GM19397 (cell line): ENCODE measurements at regions not wholly inside any gene's neighbourhood (a gene's known extent, or its start where the extent isn't known, plus 50 kb on each side); places are given as distances from the start of the nearest gene placed in this dataset.

ENCODE experiments used
- ATAC-seq: cut with Tn5 transposase; IDR thresholded peaks from one replicate; pipeline ENCODE4 v1.9.1; 2021; ENCODE audit warnings: mild to moderate bottlenecking, moderate library complexity; ENCODE audit not compliant: unreplicated experiment

DNA sequence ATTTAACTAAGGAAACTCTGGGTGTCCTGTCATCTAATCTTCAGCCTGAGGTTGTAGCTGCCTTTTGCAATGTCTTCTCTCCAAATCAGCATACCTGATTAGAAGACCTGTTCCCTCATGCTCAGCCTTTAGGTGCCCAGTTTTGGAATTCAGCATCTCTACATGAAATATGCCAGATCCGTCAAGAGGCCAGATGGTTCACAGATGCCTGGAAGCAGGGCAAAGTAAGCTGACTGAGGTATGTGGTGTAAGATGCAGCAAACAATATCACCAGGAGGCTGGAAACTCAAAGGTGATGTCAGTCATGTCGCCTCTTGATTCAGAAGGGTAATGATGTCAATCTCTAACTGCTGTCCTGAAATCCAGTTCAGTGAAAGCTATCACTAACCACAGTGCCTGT is 324.4 kb downstream of the PRELID2 start:
- ATAC-seq = no peak

DNA sequence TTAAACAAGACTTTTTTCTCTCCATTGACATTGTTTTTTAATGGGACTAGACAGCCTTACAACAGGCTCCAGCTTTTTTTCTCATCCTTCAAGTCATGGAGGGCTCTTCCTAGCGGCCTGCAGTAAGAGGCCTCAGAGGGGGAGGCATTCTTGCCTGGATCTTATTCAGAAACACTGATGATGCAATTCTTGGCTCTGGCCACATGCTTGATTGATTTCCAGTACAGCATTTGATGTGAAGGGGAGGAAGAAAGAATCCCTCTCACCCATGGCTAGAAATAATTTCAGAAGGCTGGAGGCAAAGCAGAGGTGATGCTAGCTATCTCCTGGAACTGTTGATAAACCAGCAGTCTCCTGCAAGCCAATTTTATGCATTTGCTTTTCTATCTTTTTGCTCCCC is 324.8 kb downstream of the PRELID2 start:
- ATAC-seq = no peak

DNA sequence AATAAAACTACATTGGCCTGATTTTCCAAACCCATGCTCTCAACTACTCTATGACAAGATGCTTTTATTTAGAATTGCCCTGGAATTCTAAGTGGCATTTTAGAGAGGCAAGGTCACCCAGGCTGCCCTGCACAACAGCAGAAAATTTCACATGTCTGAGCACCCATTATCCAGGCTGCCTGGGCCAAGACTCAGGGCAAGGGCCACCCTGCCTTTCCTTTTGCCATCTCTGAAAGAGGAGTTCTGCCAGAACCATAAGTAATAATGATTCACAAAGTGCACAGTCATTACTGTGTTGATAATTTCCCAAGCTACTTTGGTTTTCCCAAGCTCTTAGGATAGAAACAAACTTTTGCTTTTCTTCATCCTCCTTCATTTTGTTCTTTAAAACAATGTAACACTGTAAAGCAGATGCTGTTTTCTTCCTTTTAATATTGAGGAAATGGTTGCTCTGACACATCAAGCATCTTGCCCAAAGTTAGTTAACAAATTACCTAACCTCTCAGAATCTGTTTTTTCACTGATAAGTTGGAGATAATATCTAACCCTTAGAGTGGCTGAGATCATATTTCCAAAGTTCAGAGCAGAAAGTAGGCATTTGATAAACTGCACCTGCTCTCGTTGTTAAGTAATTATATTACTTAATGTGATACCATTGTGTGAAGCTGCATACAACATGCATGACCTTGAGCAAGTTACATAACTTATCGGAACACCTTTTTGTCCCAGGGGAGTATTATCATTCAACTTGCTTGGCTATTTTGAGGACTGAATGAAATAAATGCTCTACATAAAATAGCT is 325.6 kb downstream of the PRELID2 start:
- no peak for ATAC-seq

DNA sequence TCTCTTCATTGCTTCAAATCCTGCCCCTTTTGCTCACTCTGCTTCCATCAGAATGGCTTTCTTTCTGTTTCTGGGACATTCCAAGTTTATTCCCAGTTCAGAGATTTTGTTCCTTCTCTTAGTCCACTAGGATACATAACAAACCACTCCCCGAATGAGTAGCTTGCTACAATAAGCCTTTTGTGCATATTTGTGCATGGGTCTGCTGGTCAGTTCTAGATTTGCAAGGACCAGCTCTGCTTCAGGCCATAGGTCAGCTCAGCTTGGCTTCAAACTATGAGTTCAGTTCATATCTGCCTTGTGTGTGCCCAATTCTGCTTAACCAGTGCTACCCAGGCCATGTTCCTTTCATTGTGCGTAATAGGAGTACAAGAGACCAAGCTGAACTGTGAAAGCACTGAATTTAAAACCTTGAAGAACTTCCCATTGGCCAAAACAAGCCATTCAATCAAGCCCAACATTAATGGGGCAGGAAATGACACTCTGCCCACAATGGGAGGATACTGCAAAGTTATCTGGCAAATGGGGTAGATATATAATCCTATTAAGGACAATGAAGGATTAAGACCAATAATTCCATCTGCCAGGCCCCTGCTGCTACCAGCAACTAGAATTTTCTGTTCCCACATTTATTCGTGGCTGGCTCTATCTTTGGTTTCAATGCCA is 328.8 kb downstream of the PRELID2 start:
- ATAC-seq = no peak

DNA sequence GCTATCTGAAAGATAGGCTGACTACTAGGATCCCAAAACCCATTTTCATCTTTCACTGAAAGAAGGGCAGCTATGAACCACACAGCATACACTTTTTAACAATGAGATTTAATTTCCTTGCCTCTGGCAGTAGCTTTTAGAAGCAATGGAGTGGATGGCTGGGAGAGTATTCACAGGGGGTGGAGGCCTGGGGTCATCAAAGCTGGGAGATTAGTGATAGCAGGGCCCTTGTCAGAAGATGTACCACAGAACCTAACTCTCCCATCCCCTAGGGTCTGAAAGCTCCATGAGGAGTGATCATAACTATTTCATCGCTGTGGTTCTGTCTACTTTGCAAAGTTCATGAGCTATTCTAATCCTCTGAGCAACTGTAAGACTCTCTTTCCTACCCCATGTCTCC is 332.2 kb downstream of the PRELID2 start:
- ATAC-seq = no peak

DNA sequence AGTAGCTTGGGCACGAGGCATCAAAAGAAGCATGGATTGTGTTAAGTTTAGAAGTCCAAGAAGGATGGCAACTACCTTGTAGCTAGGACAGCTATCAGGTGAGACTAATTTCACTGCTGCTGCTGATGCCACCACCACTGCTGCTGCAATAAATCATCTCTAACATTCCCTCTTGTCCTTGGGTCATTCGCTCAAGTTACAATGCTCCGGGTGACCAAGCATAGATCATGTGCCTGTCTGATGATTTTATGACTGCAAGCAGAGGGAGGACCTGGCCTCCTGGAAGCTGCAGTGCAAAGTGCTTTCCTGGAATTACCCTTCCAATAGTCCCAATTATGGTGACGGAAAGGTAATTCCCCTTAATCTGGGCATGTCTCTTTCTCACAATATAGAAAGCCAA is 334.4 kb downstream of the PRELID2 start:
- ATAC-seq = no peak

DNA sequence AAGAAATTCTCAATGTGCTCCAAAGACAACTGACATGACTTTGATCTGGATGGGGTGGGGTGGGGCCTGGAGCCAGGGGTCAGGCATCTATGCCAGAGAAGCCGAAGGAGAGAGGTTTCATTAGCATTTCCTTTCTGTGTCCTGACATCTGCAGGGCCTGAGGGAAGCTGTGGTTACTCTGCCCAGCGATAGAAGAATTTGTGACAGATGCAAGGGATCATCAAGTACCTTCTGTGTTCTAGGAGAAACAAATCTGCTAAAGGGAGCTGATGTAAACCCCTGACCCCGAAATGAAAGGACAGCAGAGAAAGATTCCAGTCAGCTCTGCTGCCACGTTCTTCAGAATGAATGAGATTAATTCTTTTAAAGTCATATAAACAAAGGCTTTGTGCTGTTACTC is 335.7 kb downstream of the PRELID2 start:
- no peak for ATAC-seq

DNA sequence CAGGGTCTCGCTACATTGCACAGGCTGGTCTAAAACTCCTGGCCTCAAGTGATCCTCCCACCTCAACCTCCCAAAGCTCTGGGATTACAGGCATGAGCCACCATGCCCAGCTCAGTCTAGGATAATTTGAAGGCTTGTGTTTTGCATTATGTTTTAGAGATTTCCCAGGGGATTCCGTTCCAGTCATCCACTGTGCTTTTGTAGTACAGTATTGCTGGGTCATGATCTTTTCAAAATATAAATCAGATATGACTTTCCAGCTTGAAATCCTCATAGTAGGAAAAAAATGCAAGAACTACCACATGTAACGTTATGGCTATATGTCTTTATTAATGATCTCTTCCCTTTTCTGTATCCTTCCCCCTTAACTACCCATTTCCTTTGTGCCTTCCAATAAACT is 338.1 kb downstream of the PRELID2 start:
- ATAC-seq = no peak

DNA sequence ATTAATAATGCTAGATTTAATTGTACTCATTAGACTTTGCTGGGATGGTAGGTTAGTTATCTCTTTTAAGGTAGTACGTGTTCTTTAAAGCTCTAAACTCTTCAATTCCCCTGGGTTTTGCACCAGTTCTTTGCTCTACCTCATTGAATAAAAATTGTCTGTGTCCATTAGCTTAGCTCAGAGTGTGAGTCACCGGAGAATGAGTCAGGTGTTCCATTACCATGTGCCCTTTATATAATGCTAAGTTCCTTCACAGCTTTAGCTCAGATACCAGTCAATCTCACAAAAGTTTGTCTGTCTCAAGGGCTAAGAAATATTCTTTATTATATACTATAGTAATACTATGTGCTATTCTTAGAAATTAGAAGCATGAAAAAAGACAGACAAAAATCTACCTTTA is 339.4 kb downstream of the PRELID2 start:
- no peak for ATAC-seq

DNA sequence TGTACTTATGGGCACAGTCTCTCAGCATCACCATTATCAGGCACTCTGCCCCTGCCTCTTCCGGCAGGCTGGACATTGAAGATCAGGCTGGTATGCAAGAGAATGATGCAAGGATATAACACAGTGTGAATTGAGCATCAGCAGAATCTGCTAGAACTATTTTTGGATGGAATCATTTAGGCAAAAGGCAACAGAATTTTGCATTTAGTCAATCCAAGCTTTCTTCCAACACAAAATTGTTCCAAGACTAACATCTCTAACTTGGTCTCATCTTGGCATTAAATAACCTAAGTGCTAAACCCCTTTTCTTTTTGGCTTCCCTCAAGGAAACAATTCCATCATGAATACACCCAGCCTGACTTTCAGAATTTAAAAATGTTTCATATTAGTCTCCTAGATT is 339.9 kb downstream of the PRELID2 start:
- ATAC-seq = no peak

DNA sequence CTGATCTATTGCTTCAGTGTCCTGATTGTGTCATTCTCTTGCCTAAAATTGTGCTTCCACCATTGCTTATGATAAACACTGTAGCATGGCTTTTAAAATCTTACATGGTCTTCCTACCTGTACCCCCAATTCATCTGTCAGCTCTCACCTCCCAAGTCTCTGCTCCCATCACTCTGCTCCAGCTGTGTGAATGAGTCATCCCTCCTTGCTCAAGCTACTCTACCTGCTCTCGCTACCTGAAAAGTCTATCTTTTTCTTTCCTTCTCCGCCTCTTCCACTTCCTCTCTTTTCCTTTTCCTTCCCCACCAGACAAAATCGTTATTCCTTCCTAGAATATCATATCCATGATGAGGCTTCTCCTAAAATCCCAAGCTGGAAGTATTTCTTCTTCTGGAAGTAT is 341.7 kb downstream of the PRELID2 start:
- no peak for ATAC-seq

DNA sequence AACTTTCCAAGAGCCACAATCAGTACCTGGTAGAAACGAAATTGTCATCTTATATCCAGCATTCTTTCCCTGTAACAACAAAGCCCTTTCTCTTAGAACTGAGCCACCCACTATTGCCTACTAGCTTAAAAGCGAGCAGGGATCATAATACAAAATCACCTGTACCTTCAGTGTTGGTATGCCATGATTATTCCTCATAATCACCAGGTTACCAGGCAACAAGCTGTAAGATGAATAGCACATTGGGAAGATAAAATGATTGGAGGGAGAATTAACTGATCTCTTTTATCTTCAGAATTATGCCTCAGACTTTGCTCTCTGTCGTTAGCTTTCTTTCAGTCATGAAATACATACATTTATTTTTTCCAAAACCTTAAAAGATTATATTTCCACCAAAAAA is 345.6 kb downstream of the PRELID2 start:
- ATAC-seq = no peak

DNA sequence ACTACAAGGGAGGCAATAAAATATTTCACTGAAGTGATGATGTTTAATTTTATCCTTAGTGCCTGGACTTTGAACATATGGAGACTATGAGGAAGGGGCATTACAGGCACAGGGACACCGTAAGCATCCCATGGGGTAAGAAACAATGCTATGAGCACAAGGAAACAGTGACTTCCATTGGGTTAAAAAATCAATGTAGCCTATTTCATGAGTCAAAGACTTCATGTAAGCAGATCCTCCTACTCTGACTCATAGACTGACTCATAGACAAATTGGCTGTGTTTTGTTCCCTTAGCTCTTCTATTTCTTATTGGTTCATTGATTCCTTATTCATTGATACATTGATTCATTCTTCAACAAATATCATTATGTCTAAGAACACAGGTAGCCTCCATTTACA is 351.0 kb downstream of the PRELID2 start:
- no peak for ATAC-seq

DNA sequence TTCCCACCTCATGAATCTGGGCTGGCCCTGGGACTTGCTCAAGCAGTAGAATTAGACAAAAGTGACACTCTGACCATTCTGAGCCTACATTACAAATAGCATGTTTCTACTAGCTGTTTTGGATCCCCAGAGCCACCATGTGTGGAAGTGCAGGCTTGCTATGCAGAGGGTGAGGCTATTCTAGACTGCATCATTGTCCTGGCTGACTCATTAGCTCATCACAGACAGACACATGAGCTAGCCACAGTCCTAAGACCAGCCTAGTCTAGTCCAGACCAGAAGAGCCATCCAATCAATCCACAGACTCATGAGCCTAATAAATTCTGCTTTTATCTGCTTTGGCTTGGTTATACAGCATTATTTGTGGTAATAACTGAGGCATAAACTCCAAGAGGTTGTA is 351.9 kb downstream of the PRELID2 start:
- no peak for ATAC-seq

DNA sequence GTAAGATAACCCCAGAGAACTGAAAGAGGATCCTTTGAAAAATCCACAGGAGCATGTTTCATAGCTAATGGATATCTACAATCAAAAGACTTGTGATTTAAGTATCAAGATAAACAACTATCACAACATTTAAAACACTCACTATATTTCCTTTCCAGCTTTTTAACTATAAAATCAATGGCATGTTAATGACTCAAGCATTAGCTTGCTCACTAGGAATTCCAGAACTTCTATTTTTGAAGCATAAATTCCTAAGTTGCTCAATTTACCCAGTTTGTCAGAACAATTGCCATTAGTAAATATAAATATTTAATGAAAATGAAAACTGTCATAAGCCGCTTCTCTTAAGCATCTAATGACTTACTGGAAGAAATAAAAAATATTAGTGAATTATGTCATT is 355.3 kb downstream of the PRELID2 start:
- ATAC-seq = no peak

DNA sequence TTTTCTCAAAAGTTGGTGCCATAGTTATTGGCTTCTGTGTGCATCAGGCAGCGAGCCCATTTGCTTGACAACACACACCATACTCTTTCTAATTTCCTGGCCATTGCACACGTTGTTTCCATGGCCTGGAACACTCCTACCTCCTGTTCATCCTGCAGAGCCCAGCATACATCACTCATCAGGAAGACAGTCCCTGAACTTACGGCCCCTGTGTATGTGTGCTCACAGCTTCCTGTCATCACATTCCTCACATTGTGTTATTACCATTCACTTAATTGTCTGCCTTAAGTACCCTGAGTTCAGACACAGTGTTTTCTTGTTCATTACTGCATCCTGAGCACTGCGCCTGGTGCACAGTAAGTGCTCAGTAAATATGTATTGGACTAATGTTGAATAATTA is 355.9 kb downstream of the PRELID2 start:
- ATAC-seq = no peak

DNA sequence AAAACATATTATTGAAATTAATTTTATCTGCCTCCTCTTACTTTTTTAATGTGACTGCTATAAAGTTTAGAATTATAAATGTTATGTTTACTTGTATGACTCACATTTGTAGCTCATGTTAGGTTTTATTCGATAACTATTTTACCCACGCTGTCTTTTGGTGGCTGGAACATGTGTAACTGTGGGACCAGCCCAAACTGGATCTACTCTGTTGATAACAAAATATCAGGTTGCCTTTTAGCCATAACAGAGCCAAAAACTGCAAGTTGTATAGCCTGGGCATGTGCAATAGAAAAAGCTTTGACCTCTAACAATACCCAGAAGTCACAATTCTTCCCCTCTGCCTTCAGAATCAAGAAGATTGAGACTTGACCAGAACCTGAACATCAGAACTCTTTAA is 356.5 kb downstream of the PRELID2 start:
- ATAC-seq = no peak

DNA sequence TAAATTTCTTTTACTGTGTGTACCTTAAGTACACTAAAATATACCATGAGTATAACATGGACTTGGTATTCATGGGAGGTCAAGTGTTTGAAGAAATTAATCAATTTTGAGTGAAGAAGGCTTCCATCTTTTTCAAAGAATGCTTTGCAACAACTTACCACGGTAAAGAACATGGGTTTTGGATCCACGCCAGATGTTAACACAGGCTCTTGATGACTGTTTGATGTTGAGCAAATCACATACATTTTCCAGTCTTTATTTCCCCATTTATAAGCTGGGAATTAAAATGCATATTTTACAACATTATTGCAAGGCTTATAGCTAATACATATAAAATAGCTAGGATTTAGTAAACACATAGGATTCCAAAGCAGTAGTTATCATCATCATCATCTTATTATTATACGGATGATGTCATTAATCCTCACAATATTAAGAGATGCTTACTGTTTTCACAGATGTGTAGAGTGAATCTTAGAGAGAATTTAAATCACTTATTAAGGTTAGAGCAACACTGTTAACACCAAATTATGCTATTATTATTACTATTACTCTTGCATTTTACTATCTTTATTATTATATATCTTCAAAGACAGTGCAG is 362.0 kb downstream of the PRELID2 start:
- no peak for ATAC-seq

DNA sequence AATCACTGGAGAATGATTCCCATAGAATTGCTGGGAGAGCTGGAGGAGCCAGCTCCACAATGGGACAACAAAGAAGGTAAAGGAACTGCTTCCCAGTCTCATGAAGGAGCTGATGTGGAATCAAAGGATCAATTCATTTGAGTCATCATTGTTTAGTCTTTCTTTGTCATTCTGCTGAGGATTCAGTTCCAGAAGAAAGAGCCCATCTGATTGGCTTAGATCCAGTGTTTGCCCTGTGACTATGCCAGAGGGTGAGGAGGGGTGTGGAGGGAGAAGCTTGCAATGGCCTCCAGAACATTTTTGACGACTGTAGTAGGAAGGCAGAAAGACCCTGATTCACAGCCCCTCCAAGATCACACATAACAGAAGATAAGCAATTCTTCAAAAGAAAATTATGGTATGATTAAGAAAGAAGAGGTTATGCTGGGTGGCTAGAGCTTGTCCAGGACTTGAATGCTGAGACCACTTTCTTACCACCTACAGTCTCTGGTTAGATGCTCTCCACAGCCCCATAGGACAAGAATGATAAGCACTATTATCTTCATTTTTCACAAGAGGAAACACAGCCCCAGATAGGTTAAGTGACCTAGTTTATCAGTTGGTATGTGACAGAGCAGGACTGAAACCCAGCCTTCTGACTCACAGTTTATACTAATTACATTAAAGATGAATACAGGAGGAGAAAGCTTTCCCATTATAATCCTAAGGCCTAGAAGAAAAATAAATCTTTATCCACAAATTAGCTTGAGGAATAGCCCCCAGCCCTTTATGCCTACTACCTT is 363.1 kb downstream of the PRELID2 start:
- ATAC-seq = no peak

DNA sequence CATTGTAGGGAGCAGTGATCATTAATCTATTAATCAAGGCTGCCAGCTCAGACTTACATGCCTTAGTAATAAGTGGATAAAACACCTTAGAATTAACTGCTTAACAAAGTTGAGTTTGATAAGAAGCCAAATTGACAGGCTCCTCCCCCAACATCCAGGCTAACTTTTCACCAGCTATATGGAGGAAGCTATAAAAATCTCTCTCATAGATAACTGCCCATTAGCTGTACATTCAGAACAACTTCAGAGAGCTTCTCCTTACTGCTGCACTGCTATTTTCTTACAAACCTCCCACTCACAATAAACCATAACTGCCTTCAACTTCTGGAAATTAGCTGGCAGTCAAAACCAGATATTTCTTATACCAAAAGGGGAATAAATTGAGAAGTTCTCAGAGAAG is 364.1 kb downstream of the PRELID2 start:
- no peak for ATAC-seq

DNA sequence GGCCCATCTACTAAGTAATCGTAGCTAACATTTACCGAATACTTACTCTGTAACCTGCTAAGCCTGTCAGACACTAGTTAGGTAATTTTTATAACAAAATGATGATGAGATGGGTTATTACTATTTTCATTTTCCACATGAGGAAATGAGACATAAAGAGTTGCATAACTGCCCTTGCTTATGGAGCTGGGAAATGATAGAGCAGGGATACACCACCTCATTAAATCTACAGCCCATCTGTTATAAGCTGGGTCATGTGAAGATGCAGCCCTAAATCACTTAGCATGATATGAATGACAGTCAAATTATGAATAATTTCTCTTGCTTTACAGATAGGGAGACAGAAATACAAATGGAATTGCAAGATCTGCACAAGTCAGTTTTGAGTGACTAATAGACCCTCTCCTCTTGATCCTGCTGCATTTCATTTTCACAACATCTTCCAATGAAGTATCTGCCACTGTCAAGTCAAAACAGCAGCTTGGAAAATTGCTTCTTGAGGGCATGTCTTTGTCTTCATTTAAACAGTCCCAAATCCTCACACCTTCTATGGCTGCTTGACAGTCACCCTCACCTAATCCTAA is 364.7 kb downstream of the PRELID2 start:
- ATAC-seq = no peak
